ENCODE measurements at regions not wholly inside any gene's neighbourhood (a gene's known extent, or its start where the extent isn't known, plus 50 kb on each side); places are given as distances from the start of the nearest gene placed in this dataset.

- Histone ChIP-seq H3K9me3 (ENCODE audit: control insufficient read depth in 4 of 4, low read length in 3 of 4) (no peaks in the 10 kb centered on the region), H3K4me3 (ENCODE audit: low read depth in 1 of 3, low read length in 3 of 3) (no peak overlapping the region), H3K27ac (ENCODE audit: low read depth in 1 of 2, low read length in 2 of 2) (no peak overlapping the region), H3K36me3 (ENCODE audit: control insufficient read depth in 4 of 4, insufficient read depth in 3 of 4, low read depth in 1 of 4, low read length in 3 of 4) (peaks cover 0 to 4% (median 2%) of the 10 kb centered on the region in 4 donors), H3K9ac (ENCODE audit: low read depth in 1 of 2, low read length in 2 of 2) (no peak overlapping the region), H3K27me3 (ENCODE audit: control insufficient read depth in 4 of 4, insufficient read depth in 4 of 4, low read length in 3 of 4) (no peaks in the 10 kb centered on the region), H3K4me1 (ENCODE audit: control insufficient read depth in 4 of 4, insufficient read depth in 4 of 4, low read length in 3 of 4) (peaks cover 18 to 40% (median 30%) of the 10 kb centered on the region in 4 donors)
- 93% methylated on average over 12 of the region's 12 CpGs for WGBS
- DNase-seq (ENCODE audit: low spot score) = no peak
- TF ChIP-seq HNF4A (conservative IDR thresholded peaks at IDR 0.05) = no peak
- TF ChIP-seq, protein P1, sequence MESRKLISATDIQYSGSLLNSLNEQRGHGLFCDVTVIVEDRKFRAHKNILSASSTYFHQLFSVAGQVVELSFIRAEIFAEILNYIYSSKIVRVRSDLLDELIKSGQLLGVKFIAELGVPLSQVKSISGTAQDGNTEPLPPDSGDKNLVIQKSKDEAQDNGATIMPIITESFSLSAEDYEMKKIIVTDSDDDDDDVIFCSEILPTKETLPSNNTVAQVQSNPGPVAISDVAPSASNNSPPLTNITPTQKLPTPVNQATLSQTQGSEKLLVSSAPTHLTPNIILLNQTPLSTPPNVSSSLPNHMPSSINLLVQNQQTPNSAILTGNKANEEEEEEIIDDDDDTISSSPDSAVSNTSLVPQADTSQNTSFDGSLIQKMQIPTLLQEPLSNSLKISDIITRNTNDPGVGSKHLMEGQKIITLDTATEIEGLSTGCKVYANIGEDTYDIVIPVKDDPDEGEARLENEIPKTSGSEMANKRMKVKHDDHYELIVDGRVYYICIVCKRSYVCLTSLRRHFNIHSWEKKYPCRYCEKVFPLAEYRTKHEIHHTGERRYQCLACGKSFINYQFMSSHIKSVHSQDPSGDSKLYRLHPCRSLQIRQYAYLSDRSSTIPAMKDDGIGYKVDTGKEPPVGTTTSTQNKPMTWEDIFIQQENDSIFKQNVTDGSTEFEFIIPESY (IDR thresholded peaks at IDR 0.05) = no peak
- no peak for TF ChIP-seq CTCF (IDR thresholded peaks at IDR 0.05; ENCODE audit: low read depth, low read length, missing input control)
- no peak for TF ChIP-seq RAD21 (IDR thresholded peaks at IDR 0.05)
- no peak for TF ChIP-seq FOXA1 (IDR thresholded peaks at IDR 0.05)
- no peak for TF ChIP-seq REST (IDR thresholded peaks at IDR 0.05)
- no peak for TF ChIP-seq NR2F2 (IDR thresholded peaks at IDR 0.05)
- no peak for TF ChIP-seq JUND (IDR thresholded peaks at IDR 0.05)
- TF ChIP-seq RXRA (IDR thresholded peaks at IDR 0.05) = no peak
- TF ChIP-seq SP1 (IDR thresholded peaks at IDR 0.05) = no peak
- no peak for TF ChIP-seq HNF4G (IDR thresholded peaks at IDR 0.05)
- no peak for TF ChIP-seq YY1 (IDR thresholded peaks at IDR 0.05)
Observed at GRCh38 chr17:77418609-77419008, 277.8 kb downstream of the SEC14L1 start.

DNA sequence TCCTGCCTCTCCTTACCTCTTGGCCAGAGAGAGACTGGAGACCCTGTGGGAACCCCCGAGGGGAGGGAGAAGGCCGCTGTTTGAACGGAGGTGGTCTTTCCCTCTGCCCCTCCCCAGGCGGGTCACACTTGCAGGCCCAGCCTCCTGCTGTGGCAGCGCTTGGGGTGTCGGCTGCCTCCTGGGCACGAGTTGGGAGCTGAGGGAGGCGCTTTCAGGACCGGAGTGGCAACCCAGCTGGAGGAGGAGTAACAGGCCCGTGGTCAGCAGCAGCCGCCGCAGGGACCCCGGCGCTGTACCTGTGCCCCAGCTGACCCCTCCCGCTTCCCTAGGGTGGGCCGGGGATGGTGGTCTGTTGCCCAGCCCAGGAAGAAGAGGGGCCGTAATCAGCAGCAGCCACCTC lies 278.3 kb downstream of the SEC14L1 start:
- H3K4me1 ChIP-seq (ENCODE audit: control insufficient read depth in 4 of 4, insufficient read depth in 4 of 4, low read length in 3 of 4) = peaks cover 18 to 44% (median 33%) of the 10 kb centered on the region in 4 donors
- H3K27ac ChIP-seq (ENCODE audit: low read depth in 1 of 2, low read length in 2 of 2) = no peak overlapping the region
- WGBS = 91% methylated on average over 17 of the region's 17 CpGs
- TF ChIP-seq TAF1 (conservative IDR thresholded peaks at IDR 0.05) = no peak
- TF ChIP-seq HNF4G (IDR thresholded peaks at IDR 0.05) = no peak
- no peak for TF ChIP-seq YY1 (IDR thresholded peaks at IDR 0.05)
- TF ChIP-seq, protein P2, sequence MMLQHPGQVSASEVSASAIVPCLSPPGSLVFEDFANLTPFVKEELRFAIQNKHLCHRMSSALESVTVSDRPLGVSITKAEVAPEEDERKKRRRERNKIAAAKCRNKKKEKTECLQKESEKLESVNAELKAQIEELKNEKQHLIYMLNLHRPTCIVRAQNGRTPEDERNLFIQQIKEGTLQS (IDR thresholded peaks at IDR 0.05) = no peak
- TF ChIP-seq REST (IDR thresholded peaks at IDR 0.05) = no peak
- no peak for TF ChIP-seq HNF4A (conservative IDR thresholded peaks at IDR 0.05)
- no peak for TF ChIP-seq SP1 (IDR thresholded peaks at IDR 0.05)
- no peak for TF ChIP-seq MAX (IDR thresholded peaks at IDR 0.05)
- no peak overlapping the region for H3K4me3 ChIP-seq (ENCODE audit: low read depth in 1 of 3, low read length in 3 of 3)
- H3K36me3 ChIP-seq (ENCODE audit: control insufficient read depth in 4 of 4, insufficient read depth in 3 of 4, low read depth in 1 of 4, low read length in 3 of 4) = peaks cover 0 to 4% (median 2%) of the 10 kb centered on the region in 4 donors
- H3K9ac ChIP-seq (ENCODE audit: low read depth in 1 of 2, low read length in 2 of 2) = no peak overlapping the region
- DNase-seq (ENCODE audit: low spot score) = no peak
- H3K27me3 ChIP-seq (ENCODE audit: control insufficient read depth in 4 of 4, insufficient read depth in 4 of 4, low read length in 3 of 4) = no peaks in the 10 kb centered on the region
- no peaks in the 10 kb centered on the region for H3K9me3 ChIP-seq (ENCODE audit: control insufficient read depth in 4 of 4, low read length in 3 of 4)

Measured in liver (tissue), 8 donors.